T1000 (cell line): ENCODE measurements at regions not wholly inside any gene's neighbourhood (a gene's known extent, or its start where the extent isn't known, plus 50 kb on each side); places are given as distances from the start of the nearest gene placed in this dataset.
A peak's percentile ranks its signal among the peaks of the same experiment; 100 is the strongest.

Source experiments
- DNase-seq: peaks from one replicate; lab custom pipeline; 2025; ENCODE audit warnings: mixed read lengths; lab: John Stamatoyannopoulos, UW

- no peak for DNase-seq
Measured at GRCh38 chr12:98060411-98060810, 455.0 kb upstream of the TMPO start.

- no peak for DNase-seq
Measured at GRCh38 chr12:98062464-98063245, 452.7 kb upstream of the TMPO start.

- DNase-seq, result no peak
Measured at GRCh38 chr12:98064501-98064900, 450.9 kb upstream of the TMPO start.

GRCh38 chr12:98067795-98068194 lies 447.6 kb upstream of the TMPO start:
- DNase-seq, result no peak

GRCh38 chr12:98073610-98074009 lies 441.8 kb upstream of the TMPO start:
- no peak for DNase-seq

GRCh38 chr12:98074286-98074685 lies 441.1 kb upstream of the TMPO start:
- DNase-seq, result no peak

- DNase-seq, result no peak
Measured at GRCh38 chr12:98084391-98084790, 431.0 kb upstream of the TMPO start.

- no peak for DNase-seq
Measured at GRCh38 chr12:98085046-98085755, 430.2 kb upstream of the TMPO start.

- no peak for DNase-seq
Measured at GRCh38 chr12:98090731-98091130, 424.7 kb upstream of the TMPO start.

GRCh38 chr12:98096436-98096835 lies 419.0 kb upstream of the TMPO start:
- DNase-seq, result no peak

GRCh38 chr12:98106031-98106683 lies 409.2 kb upstream of the TMPO start:
- peak; percentile 6 for DNase-seq

GRCh38 chr12:98109266-98109665 lies 406.1 kb upstream of the TMPO start:
- no peak for DNase-seq

GRCh38 chr12:98110536-98110935 lies 404.9 kb upstream of the TMPO start:
- DNase-seq, result no peak

- no peak for DNase-seq
Measured at GRCh38 chr12:98113548-98113947, 401.8 kb upstream of the TMPO start.

GRCh38 chr12:98121963-98122362 lies 393.4 kb upstream of the TMPO start:
- no peak for DNase-seq

GRCh38 chr12:98123021-98123461 lies 392.3 kb upstream of the TMPO start:
- no peak for DNase-seq

GRCh38 chr12:98126637-98127335 lies 388.6 kb upstream of the TMPO start:
- DNase-seq, result no peak

- no peak for DNase-seq
Measured at GRCh38 chr12:98127336-98127679, 388.1 kb upstream of the TMPO start.

GRCh38 chr12:98127854-98128253 lies 387.5 kb upstream of the TMPO start:
- no peak for DNase-seq

- no peak for DNase-seq
Measured at GRCh38 chr12:98136544-98136943, 378.8 kb upstream of the TMPO start.

- DNase-seq, result no peak
Measured at GRCh38 chr12:98137278-98137677, 378.1 kb upstream of the TMPO start.

- no peak for DNase-seq
Measured at GRCh38 chr12:98144953-98145352, 370.4 kb upstream of the TMPO start.
